Left ventricle myocardium inferior (tissue), 1 donor: ENCODE measurements at regions not wholly inside any gene's neighbourhood (a gene's known extent, or its start where the extent isn't known, plus 50 kb on each side); places are given as distances from the start of the nearest gene placed in this dataset.

Experiments
- DNase-seq: peaks from one replicate; pipeline ENCODE4 v3.0.0-alpha.2; 2020
- H3K27ac ChIP-seq: fragments of 200-600 bp; replicated peaks from 2 replicates; pipeline ENCODE4 v1.8.0; 2021
- H3K27me3 ChIP-seq: fragments of 200-600 bp; 2 replicates; pipeline ENCODE4 v1.8.0; 2021; ENCODE audit warnings: low read depth
- H3K36me3 ChIP-seq: fragments of 200-600 bp; 2 replicates; pipeline ENCODE4 v1.8.0; 2021
- H3K4me1 ChIP-seq: fragments of 200-600 bp; 2 replicates; pipeline ENCODE4 v1.8.0; 2021
- H3K4me3 ChIP-seq: fragments of 200-600 bp; 2 replicates; pipeline ENCODE4 v1.8.0; 2021; ENCODE audit warnings: mild to moderate bottlenecking, moderate library complexity
- H3K9me3 ChIP-seq: fragments of 200-600 bp; replicated peaks from 2 replicates; pipeline ENCODE4 v1.8.0; 2021
- intact Hi-C: fragments of 100-400 bp; cut with micrococcal nuclease; formaldehyde crosslinking; loops from one replicate; pipeline ENCODE4 v1.11.0; 2022
- TF ChIP-seq, protein P1 (sequence below): fragments of 200-600 bp; IDR thresholded peaks from 2 replicates; pipeline ENCODE4 v1.8.0; 2021; ENCODE audit warnings: antibody characterized with exemption, mild to moderate bottlenecking, borderline replicate concordance
- donor health status: DM: no; HTN: yes; CAD: no; lungs with severe emphysema.

DNA sequence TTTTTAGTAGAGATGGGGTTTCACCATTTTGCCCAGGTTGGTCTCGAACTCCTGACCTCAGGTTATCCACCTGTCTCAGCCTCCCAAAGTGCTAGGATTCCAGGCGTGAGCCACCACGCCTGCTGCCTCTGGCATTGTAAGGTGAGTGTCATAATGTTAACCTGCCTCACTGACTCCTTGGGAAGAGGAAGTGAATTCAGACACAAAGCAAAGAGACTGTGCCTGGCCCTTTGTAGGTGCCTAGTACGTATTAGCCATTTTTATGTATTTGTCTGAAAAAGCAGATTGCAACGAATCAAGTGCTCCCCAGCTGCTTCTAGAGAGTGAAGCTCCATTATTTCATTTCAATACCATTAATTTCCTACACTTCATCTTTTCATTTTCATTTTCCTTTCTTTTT, 260.5 kb downstream of the SAMD5 start:
- Histone ChIP-seq H3K4me1 (no peaks in the 10 kb centered on the region), H3K27me3 (no peaks in the 10 kb centered on the region), H3K27ac (no peak overlapping the region), H3K4me3 (no peak overlapping the region), H3K36me3 (no peaks in the 10 kb centered on the region), H3K9me3 (no peaks in the 10 kb centered on the region)
- TF ChIP-seq, protein P1, sequence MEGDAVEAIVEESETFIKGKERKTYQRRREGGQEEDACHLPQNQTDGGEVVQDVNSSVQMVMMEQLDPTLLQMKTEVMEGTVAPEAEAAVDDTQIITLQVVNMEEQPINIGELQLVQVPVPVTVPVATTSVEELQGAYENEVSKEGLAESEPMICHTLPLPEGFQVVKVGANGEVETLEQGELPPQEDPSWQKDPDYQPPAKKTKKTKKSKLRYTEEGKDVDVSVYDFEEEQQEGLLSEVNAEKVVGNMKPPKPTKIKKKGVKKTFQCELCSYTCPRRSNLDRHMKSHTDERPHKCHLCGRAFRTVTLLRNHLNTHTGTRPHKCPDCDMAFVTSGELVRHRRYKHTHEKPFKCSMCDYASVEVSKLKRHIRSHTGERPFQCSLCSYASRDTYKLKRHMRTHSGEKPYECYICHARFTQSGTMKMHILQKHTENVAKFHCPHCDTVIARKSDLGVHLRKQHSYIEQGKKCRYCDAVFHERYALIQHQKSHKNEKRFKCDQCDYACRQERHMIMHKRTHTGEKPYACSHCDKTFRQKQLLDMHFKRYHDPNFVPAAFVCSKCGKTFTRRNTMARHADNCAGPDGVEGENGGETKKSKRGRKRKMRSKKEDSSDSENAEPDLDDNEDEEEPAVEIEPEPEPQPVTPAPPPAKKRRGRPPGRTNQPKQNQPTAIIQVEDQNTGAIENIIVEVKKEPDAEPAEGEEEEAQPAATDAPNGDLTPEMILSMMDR: no peak
- no peak for DNase-seq
- intact Hi-C loops: no loop called here

DNA sequence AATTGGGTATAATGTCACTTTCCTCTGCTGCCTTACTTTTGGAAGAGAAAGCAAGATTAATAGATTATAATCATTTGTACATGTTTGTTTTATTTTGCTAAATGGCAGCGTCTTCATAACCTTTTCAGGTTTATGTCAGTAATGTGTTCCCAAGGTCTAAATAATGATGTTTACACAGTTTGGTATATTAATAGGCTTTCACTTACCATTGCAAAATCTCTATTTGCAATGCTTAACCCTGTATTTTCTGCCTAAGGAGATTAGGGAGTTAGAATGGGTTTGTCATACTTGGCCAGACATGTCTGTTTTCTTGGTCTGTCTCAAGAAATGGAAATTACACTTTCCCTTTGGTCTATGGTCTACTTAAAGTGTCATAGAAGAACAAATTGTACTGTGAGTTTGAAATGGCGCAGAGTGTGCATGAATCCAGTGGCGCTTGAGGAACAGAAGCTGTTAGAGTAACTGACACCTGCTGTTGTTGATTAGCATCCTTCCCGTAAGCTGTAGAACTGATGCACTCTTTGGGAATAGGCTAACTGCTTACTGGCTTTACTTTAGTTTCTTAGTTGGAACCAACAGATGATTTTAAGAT, 261.1 kb downstream of the SAMD5 start:
- intact Hi-C loops: no loop called here
- H3K27me3 ChIP-seq: no peaks in the 10 kb centered on the region
- TF ChIP-seq, protein P1: no peak
- no peaks in the 10 kb centered on the region for H3K4me1 ChIP-seq
- no peaks in the 10 kb centered on the region for H3K36me3 ChIP-seq
- no peak overlapping the region for H3K27ac ChIP-seq
- H3K4me3 ChIP-seq: no peak overlapping the region
- no peak for DNase-seq
- no peaks in the 10 kb centered on the region for H3K9me3 ChIP-seq

DNA sequence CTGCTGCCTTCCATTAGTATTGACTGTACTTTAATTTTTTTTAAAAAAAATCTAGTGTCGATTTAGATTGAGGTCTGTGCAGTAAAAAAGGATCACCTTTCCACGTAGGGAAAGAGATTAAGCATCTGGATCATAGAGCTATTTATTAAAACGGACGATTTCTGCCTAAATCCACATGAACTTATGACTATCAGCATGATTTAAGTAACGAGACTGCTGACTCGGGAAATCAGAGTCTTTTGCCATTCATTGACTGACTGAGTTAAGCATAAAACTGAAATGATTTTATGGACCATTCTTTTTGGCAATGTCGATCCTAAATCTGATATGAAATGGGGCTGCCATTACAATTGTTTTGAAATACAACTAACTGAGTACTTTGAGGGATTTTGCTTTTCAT, 261.7 kb downstream of the SAMD5 start:
- intact Hi-C loops: no loop called here
- Histone ChIP-seq H3K9me3 (no peaks in the 10 kb centered on the region), H3K27me3 (no peaks in the 10 kb centered on the region), H3K36me3 (no peaks in the 10 kb centered on the region), H3K27ac (no peak overlapping the region), H3K4me1 (no peaks in the 10 kb centered on the region), H3K4me3 (no peak overlapping the region)
- TF ChIP-seq, protein P1: no peak
- no peak for DNase-seq

DNA sequence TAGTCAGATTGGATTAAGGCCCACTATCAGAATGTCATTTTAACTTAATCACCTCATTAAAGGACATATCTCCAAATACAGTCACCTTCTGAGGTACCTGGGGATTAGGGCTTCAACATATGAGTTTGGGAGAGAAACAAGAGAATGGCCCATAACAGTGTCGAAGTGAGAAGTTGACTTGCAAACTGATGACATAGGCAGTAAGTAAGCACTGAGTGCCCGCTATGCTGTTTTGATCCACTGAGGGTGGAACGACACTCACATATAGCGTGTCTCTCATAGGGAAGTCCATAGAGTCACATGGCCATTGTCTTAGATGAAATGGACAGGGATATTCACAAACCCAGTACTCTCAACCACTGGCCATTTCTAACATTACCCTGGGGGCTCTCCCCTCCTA, 264.2 kb downstream of the SAMD5 start:
- H3K36me3 ChIP-seq: no peaks in the 10 kb centered on the region
- no peak overlapping the region for H3K27ac ChIP-seq
- TF ChIP-seq, protein P1: no peak
- DNase-seq: no peak
- no peak overlapping the region for H3K4me3 ChIP-seq
- no peaks in the 10 kb centered on the region for H3K4me1 ChIP-seq
- H3K9me3 ChIP-seq: no peaks in the 10 kb centered on the region
- no peaks in the 10 kb centered on the region for H3K27me3 ChIP-seq
- intact Hi-C loops: no loop called here

DNA sequence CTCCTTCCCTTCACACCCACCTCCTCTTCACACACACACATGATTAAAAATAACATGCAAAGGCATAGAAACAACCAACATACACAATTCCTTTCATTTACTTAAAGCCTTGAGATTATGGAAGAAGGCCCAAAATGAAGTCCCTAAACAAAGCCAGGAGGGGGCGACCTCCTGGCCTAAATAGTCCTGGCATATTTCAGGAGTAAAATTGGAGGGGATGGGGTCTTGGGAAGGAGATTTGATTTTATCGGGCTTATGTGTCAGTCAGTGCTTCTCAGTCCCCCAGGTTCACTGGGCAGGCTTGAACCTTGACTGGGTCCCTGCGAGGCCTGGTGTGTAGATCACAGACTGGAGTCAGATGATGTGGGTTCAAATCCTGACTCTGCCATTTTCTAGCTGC, 266.4 kb downstream of the SAMD5 start:
- no peaks in the 10 kb centered on the region for H3K9me3 ChIP-seq
- DNase-seq: no peak
- no peaks in the 10 kb centered on the region for H3K4me1 ChIP-seq
- intact Hi-C loops: no loop called here
- no peaks in the 10 kb centered on the region for H3K36me3 ChIP-seq
- no peak overlapping the region for H3K4me3 ChIP-seq
- TF ChIP-seq, protein P1: no peak
- H3K27me3 ChIP-seq: no peaks in the 10 kb centered on the region
- no peak overlapping the region for H3K27ac ChIP-seq
